AG04450 (cell line): ENCODE measurements at regions not wholly inside any gene's neighbourhood (a gene's known extent, or its start where the extent isn't known, plus 50 kb on each side); places are given as distances from the start of the nearest gene placed in this dataset.

Experiments used
- CTCF ChIA-PET: fragments of 300-600, 350-600 bp; formaldehyde crosslinking; extraction: SDS; loops from one replicate; lab custom pipeline; 2022; ENCODE audit warnings: antibody characterized with exemption, inconsistent platforms; lab: Charles Lee
- POLR2A ChIA-PET: fragments of 350-600 bp; formaldehyde crosslinking; extraction: SDS; loops from one replicate; lab custom pipeline; 2021; ENCODE audit warnings: antibody characterized with exemption, inconsistent platforms; lab: Yijun Ruan, JAX
- DNase-seq: peaks from one replicate; pipeline ENCODE4 v3.0.0-alpha.2; 2011; ENCODE audit warnings: low read depth, low spot score
- H3K27ac ChIP-seq: one replicate; pipeline ENCODE4 v1.5.1; 2012; ENCODE audit warnings: low read depth, low read length, control low read depth
- H3K27me3 ChIP-seq: one replicate; pipeline ENCODE4 v1.6.0; 2012; ENCODE audit warnings: low read length; ENCODE audit not compliant: control insufficient read depth, insufficient read depth
- H3K4me3 ChIP-seq: 2 replicates; pipeline ENCODE4 v1.5.1; 2011; ENCODE audit warnings: mild to moderate bottlenecking, low read depth, low read length, control low read depth
- H3K9me3 ChIP-seq: 2 replicates; pipeline ENCODE4 v1.5.1; 2012; ENCODE audit warnings: low read length; ENCODE audit not compliant: control insufficient read depth, insufficient read depth
- TF ChIP-seq, protein P1 (sequence below): IDR thresholded peaks from 2 replicates; pipeline ENCODE4 v1.5.1; 2011; ENCODE audit warnings: low read depth, low read length, control low read depth, inconsistent platforms

- ChIA-PET CTCF (interaction anchor here (2.1 kb wide), 1 partner anchor 59 kb away, joined by 4 read pairs; no protein-coding TSS in a partner anchor), POLR2A (no interaction called here)
- TF ChIP-seq, protein P1, sequence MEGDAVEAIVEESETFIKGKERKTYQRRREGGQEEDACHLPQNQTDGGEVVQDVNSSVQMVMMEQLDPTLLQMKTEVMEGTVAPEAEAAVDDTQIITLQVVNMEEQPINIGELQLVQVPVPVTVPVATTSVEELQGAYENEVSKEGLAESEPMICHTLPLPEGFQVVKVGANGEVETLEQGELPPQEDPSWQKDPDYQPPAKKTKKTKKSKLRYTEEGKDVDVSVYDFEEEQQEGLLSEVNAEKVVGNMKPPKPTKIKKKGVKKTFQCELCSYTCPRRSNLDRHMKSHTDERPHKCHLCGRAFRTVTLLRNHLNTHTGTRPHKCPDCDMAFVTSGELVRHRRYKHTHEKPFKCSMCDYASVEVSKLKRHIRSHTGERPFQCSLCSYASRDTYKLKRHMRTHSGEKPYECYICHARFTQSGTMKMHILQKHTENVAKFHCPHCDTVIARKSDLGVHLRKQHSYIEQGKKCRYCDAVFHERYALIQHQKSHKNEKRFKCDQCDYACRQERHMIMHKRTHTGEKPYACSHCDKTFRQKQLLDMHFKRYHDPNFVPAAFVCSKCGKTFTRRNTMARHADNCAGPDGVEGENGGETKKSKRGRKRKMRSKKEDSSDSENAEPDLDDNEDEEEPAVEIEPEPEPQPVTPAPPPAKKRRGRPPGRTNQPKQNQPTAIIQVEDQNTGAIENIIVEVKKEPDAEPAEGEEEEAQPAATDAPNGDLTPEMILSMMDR: no peak
These were observed 87.8 kb upstream of the SLCO3A1 start for GRCh38 chr15:91765660-91766059.

DNA sequence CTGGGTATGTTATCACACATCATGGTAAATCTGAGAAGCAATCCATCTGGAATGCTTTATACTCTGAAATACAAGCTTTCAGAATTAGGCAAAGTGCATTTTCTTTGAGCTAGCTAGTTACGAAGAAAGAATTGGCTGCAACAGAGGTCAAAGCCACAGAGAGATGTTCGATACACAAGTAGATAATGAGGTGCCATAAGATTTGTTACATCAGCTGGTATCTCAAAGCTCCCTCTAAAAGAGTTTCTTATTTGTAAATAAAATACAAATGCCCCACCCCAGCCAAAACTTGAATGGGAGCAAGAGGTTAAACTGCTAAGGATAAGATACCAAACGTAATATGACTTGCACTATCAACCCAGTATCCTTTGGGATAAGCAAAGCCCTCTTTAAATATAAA, 84.0 kb upstream of the SLCO3A1 start:
- ChIA-PET POLR2A (no interaction called here), CTCF (no interaction called here)
- no peak overlapping the region for H3K4me3 ChIP-seq

More at GRCh38 chr15:91765660-91766059, 87.8 kb upstream of the SLCO3A1 start:
- no peaks in the 10 kb centered on the region for H3K9me3 ChIP-seq
- no peaks in the 10 kb centered on the region for H3K27me3 ChIP-seq
- no peak overlapping the region for H3K27ac ChIP-seq
- DNase-seq: no peak
- no peak overlapping the region for H3K4me3 ChIP-seq

GRCh38 chr15:91769894-91770293, 83.6 kb upstream of the SLCO3A1 start:
- no peak overlapping the region for H3K4me3 ChIP-seq
- no peak overlapping the region for H3K27ac ChIP-seq
- POLR2A ChIA-PET: no interaction called here
- H3K9me3 ChIP-seq: no peaks in the 10 kb centered on the region
- TF ChIP-seq, protein P1: no peak
- H3K27me3 ChIP-seq: no peaks in the 10 kb centered on the region
- DNase-seq: no peak
- CTCF ChIA-PET: no interaction called here

More for the DNA sequence above, 84.0 kb upstream of the SLCO3A1 start:
- no peak for DNase-seq
- no peak overlapping the region for H3K27ac ChIP-seq
- H3K9me3 ChIP-seq: no peaks in the 10 kb centered on the region
- TF ChIP-seq, protein P1: no peak
- no peaks in the 10 kb centered on the region for H3K27me3 ChIP-seq

- POLR2A ChIA-PET: no interaction called here
- no peak overlapping the region for H3K27ac ChIP-seq
These were observed 77.4 kb upstream of the SLCO3A1 start for GRCh38 chr15:91776104-91776503.

GRCh38 chr15:91779960-91780359, 73.5 kb upstream of the SLCO3A1 start:
- no peak for DNase-seq
- Histone ChIP-seq H3K4me3 (no peak overlapping the region), H3K27ac (no peak overlapping the region), H3K9me3 (no peaks in the 10 kb centered on the region), H3K27me3 (no peaks in the 10 kb centered on the region)
- TF ChIP-seq, protein P1: no peak
- ChIA-PET CTCF (no interaction called here), POLR2A (no interaction called here)

More at GRCh38 chr15:91776104-91776503, 77.4 kb upstream of the SLCO3A1 start:
- Histone ChIP-seq H3K4me3 (no peak overlapping the region), H3K9me3 (no peaks in the 10 kb centered on the region), H3K27me3 (no peaks in the 10 kb centered on the region)
- DNase-seq: no peak
- CTCF ChIA-PET: no interaction called here
- TF ChIP-seq, protein P1: no peak
